Gastroesophageal sphincter (tissue), 3 donors: ENCODE measurements at regions not wholly inside any gene's neighbourhood (a gene's known extent, or its start where the extent isn't known, plus 50 kb on each side); places are given as distances from the start of the nearest gene placed in this dataset.

ENCODE experiments used
- CTCF ChIP-seq, 4 experiments: fragments of 200-600 bp in 2 of 4; fragments of 450-650 bp in 2 of 4; sonication (generic) in 1 of 4; IDR thresholded peaks; one replicate each; pipeline ENCODE4 v1.5.1; 2017 to 2019; ENCODE audit warnings: antibody characterized with exemption in 4 of 4, mild to moderate bottlenecking in 2 of 4, moderate library complexity in 2 of 4
- EP300 ChIP-seq: sonication (generic); formaldehyde crosslinking; IDR thresholded peaks from one replicate; pipeline ENCODE4 v1.6.1; 2017; ENCODE audit warnings: antibody characterized with exemption, mild to moderate bottlenecking

- TF ChIP-seq CTCF (IDR thresholded peaks at IDR 0.05) (no peak), EP300 (no peak)
Measured at GRCh38 chr6:19137505-19137904, 699.7 kb upstream of the ID4 start.
